ENCODE measurements at regions not wholly inside any gene's neighbourhood (a gene's known extent, or its start where the extent isn't known, plus 50 kb on each side); places are given as distances from the start of the nearest gene placed in this dataset.

GRCh38 chr14:42929806-42930480, 1323.3 kb downstream of the LRFN5 start:
- Mint-ChIP-seq H3K36me3 (ENCODE audit: low read depth) (no peaks in the 10 kb centered on the region), H3K27ac (peak overlapping the region; percentile 36; the same call in 1 of the 2 replicates), H3K4me3 (no peak overlapping the region), H3K4me1 (no peaks in the 10 kb centered on the region), H3K27me3 (ENCODE audit: insufficient read depth, low read depth, poor library complexity) (no peaks in the 10 kb centered on the region), H3K9me3 (peaks cover 7% of the 10 kb centered on the region; the same call in 2 of the 3 replicates)
- H2AFZ ChIP-seq = peak overlapping the region; percentile 95
- TF ChIP-seq REST (IDR thresholded peaks at IDR 0.05; ENCODE audit: unreplicated experiment) (no peak), CREB1 (CRISPR knock-in tag; IDR thresholded peaks at IDR 0.05; ENCODE audit: low read depth) (no peak), JUNB (IDR thresholded peaks at IDR 0.05; ENCODE audit: unreplicated experiment) (no peak), ZNF114 (CRISPR knock-in tag; IDR thresholded peaks at IDR 0.05) (no peak), STAT1 (IDR thresholded peaks at IDR 0.05; ENCODE audit: unreplicated experiment) (no peak)
- H3K27me3 ChIP-seq (ENCODE audit: insufficient read depth) = no peaks in the 10 kb centered on the region
- no peak overlapping the region for H3K27ac ChIP-seq (ENCODE audit: low read depth)
- no peaks in the 10 kb centered on the region for H4K20me1 ChIP-seq (replicated peaks; ENCODE audit: insufficient read depth)
- H3K4me2 ChIP-seq = no peak overlapping the region
- H3F3A ChIP-seq (replicated peaks; ENCODE audit: low read depth) = no peaks in the 10 kb centered on the region
- H3K4me3 ChIP-seq = no peak overlapping the region
- no peaks in the 10 kb centered on the region for H3K36me3 ChIP-seq (ENCODE audit: insufficient read depth)
- ATAC-seq (peak; percentile 45; the same call in 2 of the 3 replicates), DNase-seq (ENCODE audit: low spot score) (peak; percentile 3)
- peaks cover 14% of the 10 kb centered on the region for H3K9me2 ChIP-seq (ENCODE audit: insufficient read depth)
- no peaks in the 10 kb centered on the region for H3K79me2 ChIP-seq (replicated peaks; ENCODE audit: insufficient read depth)
- H3K4me1 ChIP-seq (ENCODE audit: insufficient read depth) = no peaks in the 10 kb centered on the region

- no peaks in the 10 kb centered on the region for H4K20me1 ChIP-seq (replicated peaks; ENCODE audit: insufficient read depth)
- no peaks in the 10 kb centered on the region for H3F3A ChIP-seq (replicated peaks; ENCODE audit: low read depth)
- no peak overlapping the region for H2AFZ ChIP-seq
- Mint-ChIP-seq H3K9me3 (peaks cover 15% of the 10 kb centered on the region; the same call in 2 of the 3 replicates), H3K27ac (no peak overlapping the region), H3K4me1 (no peaks in the 10 kb centered on the region), H3K36me3 (ENCODE audit: low read depth) (no peaks in the 10 kb centered on the region), H3K27me3 (ENCODE audit: insufficient read depth, low read depth, poor library complexity) (no peaks in the 10 kb centered on the region), H3K4me3 (no peak overlapping the region)
- H3K79me2 ChIP-seq (replicated peaks; ENCODE audit: insufficient read depth) = no peaks in the 10 kb centered on the region
- H3K4me2 ChIP-seq = no peak overlapping the region
- H3K4me3 ChIP-seq = no peak overlapping the region
- DNase-seq (ENCODE audit: low spot score) (no peak), ATAC-seq (no peak)
- no peaks in the 10 kb centered on the region for H3K27me3 ChIP-seq (ENCODE audit: insufficient read depth)
- TF ChIP-seq NANOG (IDR thresholded peaks at IDR 0.05; ENCODE audit: borderline replicate concordance) (no peak), REST (IDR thresholded peaks at IDR 0.05; ENCODE audit: unreplicated experiment) (no peak), ZNF462 (CRISPR knock-in tag; IDR thresholded peaks at IDR 0.05) (no peak), STAT1 (IDR thresholded peaks at IDR 0.05; ENCODE audit: unreplicated experiment) (no peak)
- no peaks in the 10 kb centered on the region; the same call in 1 of the 2 replicates for H3K36me3 ChIP-seq (ENCODE audit: insufficient read depth)
- H3K9me2 ChIP-seq (ENCODE audit: insufficient read depth) = peaks cover 14% of the 10 kb centered on the region
- H3K27ac ChIP-seq (ENCODE audit: low read depth) = no peak overlapping the region
- no peaks in the 10 kb centered on the region for H3K4me1 ChIP-seq (ENCODE audit: insufficient read depth)
These were observed 1320.6 kb downstream of the LRFN5 start for GRCh38 chr14:42927313-42927712.

Measured in GM23338 (cell line).